GM21529 (cell line): ENCODE measurements at regions not wholly inside any gene's neighbourhood (a gene's known extent, or its start where the extent isn't known, plus 50 kb on each side); places are given as distances from the start of the nearest gene placed in this dataset.
"Not testable (repeated sequence)": the region's sequence is repeated elsewhere in the genome, so short reads cannot be mapped to it uniquely, and the experiment has no call there.

Experiments
- ATAC-seq: cut with Tn5 transposase; IDR thresholded peaks from one replicate; pipeline ENCODE4 v1.9.1; 2021; ENCODE audit not compliant: unreplicated experiment

GRCh38 chr6:6412221-6412620 is 91.8 kb upstream of the F13A1 start:
- no peak for ATAC-seq

DNA sequence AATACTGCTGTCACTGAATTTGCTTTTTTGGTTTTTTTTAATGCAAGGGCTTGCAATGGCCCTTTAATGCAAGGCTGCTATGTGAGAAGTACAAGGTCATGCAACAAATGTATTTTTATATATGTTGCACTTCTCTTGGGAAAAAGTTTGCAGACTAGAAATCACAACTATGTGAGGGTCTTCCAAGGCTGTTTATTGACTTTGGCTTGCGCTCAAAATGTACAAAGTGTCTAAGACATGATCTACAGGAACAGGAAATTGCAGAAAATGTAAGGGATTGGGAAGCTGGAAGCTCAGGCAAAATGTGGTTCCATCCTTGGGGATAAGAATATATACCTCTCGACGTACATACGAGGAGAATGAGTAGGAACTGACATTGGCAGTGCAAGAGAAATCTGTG is 92.2 kb upstream of the F13A1 start:
- no peak for ATAC-seq

GRCh38 chr6:6414931-6415330 is 94.5 kb upstream of the F13A1 start:
- no peak for ATAC-seq

GRCh38 chr6:6417475-6417874 is 97.0 kb upstream of the F13A1 start:
- no peak for ATAC-seq

DNA sequence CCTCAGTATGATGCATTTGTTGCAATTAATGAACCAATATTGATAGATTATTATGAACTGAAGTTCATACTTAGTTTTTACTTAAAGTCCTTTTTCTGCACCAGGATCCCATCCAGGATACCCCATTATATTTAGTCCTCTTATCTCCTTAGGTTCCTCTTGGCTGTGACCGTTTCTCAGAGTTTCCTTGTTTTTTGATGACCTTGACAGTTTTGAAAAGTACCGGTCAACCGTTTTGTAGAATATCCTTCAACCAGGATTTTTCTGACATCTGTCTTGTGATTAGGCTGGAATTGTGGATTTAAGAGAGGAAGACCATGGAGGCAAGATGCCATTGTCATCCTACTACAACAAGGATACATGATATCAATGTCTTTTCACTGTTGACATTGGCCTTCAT is 98.0 kb upstream of the F13A1 start:
- no peak for ATAC-seq

- no peak for ATAC-seq
Observed at GRCh38 chr6:6420107-6420506, 99.6 kb upstream of the F13A1 start.

DNA sequence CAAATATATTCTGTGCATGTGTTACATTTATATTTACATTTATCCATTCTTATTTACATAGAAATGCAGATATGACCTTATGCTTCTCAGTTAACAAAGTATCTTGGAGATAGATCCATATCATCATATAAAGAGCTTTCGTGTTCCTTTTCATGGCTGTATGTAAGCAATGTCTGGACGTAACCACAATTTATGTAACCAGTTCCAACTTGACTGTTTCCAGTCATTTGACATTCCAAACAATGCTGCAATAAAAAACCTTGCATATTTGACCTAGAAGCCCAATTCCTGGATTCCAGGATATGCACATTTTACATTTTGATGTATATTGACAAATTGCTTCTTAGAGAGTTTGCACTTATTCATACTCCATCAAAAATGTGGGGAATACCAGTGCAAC is 113.7 kb upstream of the F13A1 start:
- no peak for ATAC-seq

DNA sequence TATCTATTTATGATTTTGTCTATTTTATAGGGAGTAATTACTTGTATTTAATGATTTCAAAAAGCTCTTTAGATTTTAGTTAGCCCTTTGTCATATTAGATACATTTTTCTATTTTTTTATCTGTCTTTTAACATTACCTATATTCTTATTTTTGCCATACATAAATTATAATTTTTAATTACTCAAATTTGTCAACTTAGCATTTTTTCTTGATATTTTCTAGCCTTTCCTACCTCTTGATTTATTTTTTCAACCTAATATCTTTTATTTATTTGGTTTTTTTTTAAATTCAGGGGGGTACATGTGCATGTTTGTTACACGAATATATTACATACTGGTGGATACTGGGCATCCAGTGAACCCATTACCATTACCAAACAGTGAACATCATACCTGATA is 114.3 kb upstream of the F13A1 start:
- no peak for ATAC-seq

DNA sequence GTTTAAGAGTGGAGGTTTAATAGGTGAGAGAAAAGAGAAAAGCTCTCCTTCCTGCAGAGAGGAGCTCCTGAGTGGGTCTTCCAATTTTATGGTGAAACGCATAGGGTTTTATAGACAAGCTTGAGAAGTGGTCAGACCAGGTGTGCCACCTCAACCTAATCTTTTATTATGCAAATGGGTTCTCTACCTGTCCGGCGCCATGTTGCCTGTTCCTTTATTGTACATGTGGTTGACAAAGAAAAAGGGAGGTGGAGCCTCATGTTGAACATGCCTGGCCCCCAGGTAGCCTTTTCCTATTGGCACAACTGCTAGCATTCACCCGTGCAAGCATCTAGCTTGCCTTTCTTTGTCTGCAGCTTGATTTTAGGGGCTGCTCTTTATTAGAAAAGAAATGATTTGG is 115.9 kb upstream of the F13A1 start:
- ATAC-seq = no peak

DNA sequence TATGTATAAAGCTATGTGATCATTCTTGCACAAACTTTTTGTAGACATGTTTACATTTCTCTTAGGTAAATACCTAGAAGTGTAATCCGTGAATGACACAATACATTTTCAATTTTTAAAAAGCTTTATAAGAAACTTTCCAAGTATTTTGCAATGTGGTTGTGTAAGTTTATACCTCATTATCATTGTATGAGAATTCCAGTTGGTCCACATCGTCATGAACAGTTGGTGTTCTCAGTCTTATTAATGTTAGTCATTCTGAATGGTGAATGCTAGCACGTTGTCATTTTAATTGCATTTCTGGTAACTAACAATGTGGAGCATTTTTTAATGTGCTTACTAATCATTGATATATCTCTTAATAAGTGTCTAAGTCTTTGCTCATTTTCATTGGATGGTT is 116.5 kb upstream of the F13A1 start:
- ATAC-seq = no peak

DNA sequence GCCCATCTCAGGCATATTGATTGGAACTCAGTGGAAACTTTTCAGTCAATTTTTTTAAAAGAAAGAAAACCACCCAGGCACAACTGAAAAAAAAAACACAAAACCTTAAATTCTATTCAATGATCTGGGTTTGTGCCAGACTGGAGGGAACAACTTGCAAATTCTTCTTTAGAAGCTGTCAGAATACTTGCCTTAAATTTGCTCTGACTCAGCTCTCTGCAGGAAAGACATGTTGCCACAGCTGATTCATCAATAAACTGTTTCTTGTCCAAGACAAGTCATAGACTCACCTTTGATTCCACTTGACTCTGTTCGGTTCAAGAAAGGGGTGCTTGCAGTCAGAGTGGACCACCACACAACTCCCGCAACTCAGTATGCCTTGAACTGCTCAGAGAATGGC is 117.8 kb upstream of the F13A1 start:
- ATAC-seq = no peak

DNA sequence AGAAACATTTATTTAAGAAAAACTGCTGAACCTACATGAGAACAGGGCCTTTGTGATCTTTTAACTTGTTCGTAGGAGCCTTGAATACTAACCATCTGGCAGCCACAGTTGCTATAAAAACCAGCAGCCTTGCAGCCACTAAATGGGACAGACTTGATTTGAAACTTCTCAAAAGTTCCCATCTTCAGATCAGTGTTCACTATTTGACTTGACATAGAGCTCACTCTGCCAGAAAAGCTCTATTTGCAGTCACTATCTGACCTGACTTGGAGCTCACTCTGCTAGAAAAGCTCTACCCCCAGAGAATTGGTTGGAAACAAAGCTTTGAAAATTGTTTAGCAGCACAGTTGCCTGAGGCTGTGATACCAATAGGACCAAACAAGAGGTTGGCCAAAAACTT is 119.3 kb upstream of the F13A1 start:
- no peak for ATAC-seq

DNA sequence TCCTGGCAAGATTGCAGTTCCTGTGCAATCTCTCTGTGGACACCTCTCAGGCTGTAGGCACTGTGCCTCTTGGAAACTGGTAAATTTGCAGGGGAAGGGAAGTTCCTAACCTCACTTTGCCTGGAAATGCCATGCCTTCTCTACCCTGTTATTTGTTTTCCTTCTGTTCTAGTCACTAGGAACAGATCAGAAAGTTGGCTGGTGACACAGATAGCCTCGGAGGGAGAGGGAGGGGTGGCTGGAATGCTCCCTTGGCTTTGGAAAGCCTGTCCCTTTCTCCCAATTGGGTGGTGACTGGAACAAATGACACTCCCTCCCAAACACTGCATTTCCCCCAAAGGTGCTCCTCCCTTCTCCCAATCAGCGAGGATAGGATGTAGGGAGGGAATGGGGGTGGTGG is 131.5 kb upstream of the F13A1 start:
- ATAC-seq = no peak

- no peak for ATAC-seq
Observed at GRCh38 chr6:6453186-6453585, 132.7 kb upstream of the F13A1 start.

DNA sequence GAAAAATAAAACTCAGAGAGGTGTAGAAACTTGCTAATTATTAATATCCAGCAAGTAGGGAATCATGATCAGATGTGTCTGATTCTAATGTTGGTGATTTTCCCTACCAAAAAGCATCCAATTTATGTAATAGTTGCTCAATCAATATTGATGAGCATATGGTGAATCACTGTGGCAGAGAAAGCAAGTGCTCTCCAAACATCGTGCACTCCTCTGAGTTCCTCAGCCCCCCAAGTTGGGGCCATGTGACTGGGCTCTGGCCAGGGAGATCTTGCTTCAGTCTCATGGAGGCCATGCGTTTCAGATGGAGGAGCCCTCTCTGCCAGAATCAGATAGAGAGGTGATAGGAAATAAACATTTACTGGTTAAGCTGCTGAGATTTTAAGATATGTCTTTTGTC is 133.2 kb upstream of the LY86 start:
- no peak for ATAC-seq

DNA sequence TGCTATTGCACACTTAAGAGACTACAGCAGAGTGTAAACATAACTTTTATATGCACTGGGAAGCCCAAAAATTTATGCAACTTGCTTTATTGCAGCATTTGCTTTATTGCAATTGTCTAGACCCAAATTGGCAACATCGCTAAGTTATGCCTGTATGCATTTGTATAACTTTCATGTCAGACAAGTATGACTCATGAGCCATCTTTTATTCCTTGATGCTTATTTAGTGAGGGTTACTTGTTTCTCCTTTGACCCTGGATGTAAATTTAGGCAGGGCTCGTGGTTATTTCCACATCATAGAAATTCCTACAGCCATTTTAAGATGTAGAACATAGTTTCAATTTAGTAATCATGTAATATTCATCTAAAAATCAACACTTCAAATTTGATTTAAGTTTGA is 130.3 kb upstream of the LY86 start:
- ATAC-seq = no peak

DNA sequence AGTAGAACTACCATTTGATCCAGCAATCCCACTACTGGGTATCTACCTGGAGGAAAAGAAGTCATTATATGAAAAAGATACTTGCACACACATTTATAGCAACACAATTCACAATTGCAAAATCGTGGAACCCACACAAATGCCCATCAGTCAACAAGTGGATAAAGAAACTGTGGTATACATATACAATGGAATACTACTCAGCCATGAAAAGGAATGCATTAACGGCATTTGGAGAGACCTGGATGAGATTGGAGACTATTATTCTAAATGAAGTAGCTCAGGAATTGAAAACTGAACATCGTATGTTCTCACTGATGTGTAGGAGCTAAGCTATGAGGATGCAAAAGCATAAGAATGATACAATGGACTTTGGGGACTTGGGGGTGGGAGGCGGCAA is 128.6 kb upstream of the LY86 start:
- not testable (repeated sequence) for ATAC-seq

DNA sequence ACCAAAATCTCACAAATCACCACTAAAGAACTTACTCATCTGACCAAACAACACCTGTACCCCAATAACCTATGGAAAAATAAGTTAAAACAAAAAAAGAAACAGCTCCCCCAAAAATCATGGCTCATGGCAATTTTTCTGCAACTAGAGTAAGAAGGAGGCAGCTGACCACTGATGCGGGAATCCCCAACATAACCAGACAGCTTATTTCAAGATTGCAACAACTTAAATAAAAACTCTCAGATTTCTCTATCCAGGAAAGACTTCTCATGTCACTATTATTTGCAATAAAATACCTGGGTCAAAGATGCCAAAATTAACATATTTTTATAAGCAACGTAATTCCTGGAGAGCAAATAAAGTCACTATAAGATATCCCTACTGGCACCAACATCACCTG is 128.1 kb upstream of the LY86 start:
- no peak for ATAC-seq

DNA sequence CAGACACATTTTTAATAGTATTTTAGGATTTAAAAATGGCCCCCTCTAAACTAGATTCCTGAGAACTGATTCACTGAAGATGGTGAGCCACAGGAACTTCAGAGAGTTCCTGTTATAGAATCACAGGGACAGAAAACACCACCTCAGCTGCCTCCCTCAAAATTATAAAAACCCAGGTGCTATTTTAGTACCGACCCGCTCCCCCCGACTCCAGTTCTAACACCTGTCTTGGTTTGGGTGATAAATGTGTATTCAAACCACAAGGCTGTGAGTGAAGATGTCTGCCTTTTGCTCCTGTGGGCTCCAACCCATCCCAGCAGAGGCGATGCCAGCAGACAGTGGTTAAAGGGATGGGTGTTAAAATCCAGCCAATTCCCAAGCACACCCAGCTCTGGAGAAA is 127.4 kb upstream of the LY86 start:
- no peak for ATAC-seq

- ATAC-seq = no peak
Observed at GRCh38 chr6:6466967-6467761, 121.4 kb upstream of the LY86 start.

- ATAC-seq = no peak
Observed at GRCh38 chr6:6469074-6469473, 119.4 kb upstream of the LY86 start.

DNA sequence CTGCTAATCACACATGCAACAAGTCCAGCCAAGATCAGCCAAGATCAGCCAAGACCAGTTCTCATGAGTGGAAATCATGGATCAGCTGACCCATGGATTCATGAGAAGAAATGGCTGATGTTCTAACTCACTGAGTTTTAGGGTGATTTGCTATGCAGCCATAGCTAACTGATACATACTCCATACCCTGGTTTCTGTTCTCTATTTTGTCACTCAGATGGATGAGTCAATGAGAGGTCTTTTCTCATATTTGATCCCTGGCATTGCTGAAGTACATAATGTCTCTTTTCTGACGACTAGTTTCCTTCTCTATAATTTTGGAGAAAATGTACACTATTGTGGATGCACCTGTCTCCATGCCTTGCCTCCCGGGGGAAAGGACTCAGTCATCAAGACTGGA is 118.4 kb upstream of the LY86 start:
- ATAC-seq = no peak

DNA sequence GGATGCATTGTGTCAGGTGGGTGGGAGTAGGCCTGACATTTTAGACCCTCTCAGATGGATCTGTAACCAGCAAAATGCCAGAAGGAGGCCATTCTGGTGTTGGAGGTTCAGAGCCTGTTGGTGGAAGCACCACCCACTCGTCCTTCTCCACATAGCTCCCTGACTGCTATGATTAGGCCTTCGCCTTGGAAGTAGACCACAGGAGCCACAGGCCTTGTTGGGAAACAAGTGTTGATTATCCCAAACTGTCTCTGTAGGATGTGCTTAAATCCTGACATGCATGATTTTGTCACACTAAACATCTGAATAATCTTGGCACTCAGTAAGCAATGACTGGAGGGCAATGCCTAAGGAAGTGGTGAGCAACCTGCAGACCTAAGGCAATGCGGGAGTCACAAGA is 117.2 kb upstream of the LY86 start:
- ATAC-seq = no peak
